Spleen (tissue), 7 donors: ENCODE measurements at regions not wholly inside any gene's neighbourhood (a gene's known extent, or its start where the extent isn't known, plus 50 kb on each side); places are given as distances from the start of the nearest gene placed in this dataset.

Source experiments
- CTCF ChIP-seq, 11 experiments: fragments of 200-600 bp in 7 of 11; fragments of 450-650 bp in 4 of 11; sonication (generic) in 4 of 11; IDR thresholded peaks in 8 of 11; conservative IDR thresholded peaks in 3 of 11; 1 replicate in 7 of 11; 2 replicates in 4 of 11; pipeline versions ENCODE4 v1.4.0 to v1.8.0; 2016 to 2021; ENCODE audit warnings: antibody characterized with exemption in 11 of 11, inconsistent platforms in 4 of 11, mild to moderate bottlenecking in 1 of 11
- POLR2AphosphoS5 ChIP-seq, 3 donors: sonication (generic); formaldehyde crosslinking; IDR thresholded peaks; one replicate each; pipeline ENCODE4 v1.5.1; 2017; ENCODE audit warnings: antibody characterized with exemption in 3 of 3
- donor health status: DM: no; HTN: no; CAD: no; lungs with moderate emphysema.
- donor health status: DM: no; HTN: no; CAD: no.
- donor health status: DM: no; HTN: no; CAD: no.

GRCh38 chr2:35585972-35586371 lies 769.6 kb upstream of the CRIM1 start:
- TF ChIP-seq POLR2AphosphoS5 (IDR thresholded peaks at IDR 0.05): no peak
- no peak for TF ChIP-seq CTCF (IDR thresholded peaks at IDR 0.05 in 8 of 11, conservative IDR thresholded peaks at IDR 0.05 in 3 of 11)
